ENCODE measurements at regions not wholly inside any gene's neighbourhood (a gene's known extent, or its start where the extent isn't known, plus 50 kb on each side); places are given as distances from the start of the nearest gene placed in this dataset.
A peak's percentile ranks its signal among the peaks of the same experiment; 100 is the strongest.
"Not testable (repeated sequence)": the region's sequence is repeated elsewhere in the genome, so short reads cannot be mapped to it uniquely, and the experiment has no call there.

- 76 to 78% methylated on average over 3 of the region's 3 CpGs for WGBS, 2 donors
- H3K4me1 ChIP-seq (ENCODE audit: control insufficient read depth in 2 of 2, insufficient read depth in 2 of 2, low read length in 1 of 2) = no peaks in the 10 kb centered on the region
- H3K27ac ChIP-seq (ENCODE audit: low read depth in 2 of 2, low read length in 1 of 2) = no peak overlapping the region
- no peak overlapping the region for H3K4me3 ChIP-seq (ENCODE audit: low read depth in 1 of 2, low read length in 2 of 2)
- peaks cover 0 to 5% of the 10 kb centered on the region in 2 donors for H3K27me3 ChIP-seq (ENCODE audit: control insufficient read depth in 1 of 2, insufficient read depth in 2 of 2, low read length in 2 of 2)
- no peaks in the 10 kb centered on the region for H3K36me3 ChIP-seq (ENCODE audit: control insufficient read depth in 2 of 2, insufficient read depth in 2 of 2, low read length in 1 of 2)
- no peaks in the 10 kb centered on the region for H3K9me3 ChIP-seq (ENCODE audit: control insufficient read depth in 2 of 2, insufficient read depth in 1 of 2, low read depth in 1 of 2, low read length in 1 of 2)
These were observed 78.9 kb upstream of the DGKG start for GRCh38 chr3:186440891-186441290.

- Histone ChIP-seq H3K36me3 (ENCODE audit: control insufficient read depth in 2 of 2, insufficient read depth in 2 of 2, low read length in 1 of 2) (no peaks in the 10 kb centered on the region), H3K27ac (ENCODE audit: low read depth in 2 of 2, low read length in 1 of 2) (no peak overlapping the region), H3K9me3 (ENCODE audit: control insufficient read depth in 2 of 2, insufficient read depth in 1 of 2, low read depth in 1 of 2, low read length in 1 of 2) (no peaks in the 10 kb centered on the region), H3K4me3 (ENCODE audit: low read depth in 1 of 2, low read length in 2 of 2) (no peak overlapping the region), H3K4me1 (ENCODE audit: control insufficient read depth in 2 of 2, insufficient read depth in 2 of 2, low read length in 1 of 2) (no peaks in the 10 kb centered on the region), H3K27me3 (ENCODE audit: control insufficient read depth in 1 of 2, insufficient read depth in 2 of 2, low read length in 2 of 2) (peaks cover 0 to 5% of the 10 kb centered on the region in 2 donors)
- WGBS, 2 donors = 77 to 85% methylated on average over 6 of the region's 6 CpGs
These were observed 77.7 kb upstream of the DGKG start for GRCh38 chr3:186439725-186440124.

- H3K4me3 ChIP-seq (ENCODE audit: low read depth in 1 of 2, low read length in 2 of 2); H3K36me3 ChIP-seq (ENCODE audit: control insufficient read depth in 2 of 2, insufficient read depth in 2 of 2, low read length in 1 of 2); H3K9me3 ChIP-seq (ENCODE audit: control insufficient read depth in 2 of 2, insufficient read depth in 1 of 2, low read depth in 1 of 2, low read length in 1 of 2); H3K27me3 ChIP-seq (ENCODE audit: control insufficient read depth in 1 of 2, insufficient read depth in 2 of 2, low read length in 2 of 2); H3K4me1 ChIP-seq (ENCODE audit: control insufficient read depth in 2 of 2, insufficient read depth in 2 of 2, low read length in 1 of 2); H3K27ac ChIP-seq (ENCODE audit: low read depth in 2 of 2, low read length in 1 of 2): not testable (repeated sequence)
- 95% methylated on average over 30 of the region's 30 CpGs for WGBS, 2 donors
These were observed 73.3 kb upstream of the DGKG start for GRCh38 chr3:186435332-186435731.

- no peaks in the 10 kb centered on the region for H3K36me3 ChIP-seq (ENCODE audit: control insufficient read depth in 2 of 2, insufficient read depth in 2 of 2, low read length in 1 of 2)
- H3K4me3 ChIP-seq (ENCODE audit: low read depth in 1 of 2, low read length in 2 of 2) = no peak overlapping the region
- H3K9me3 ChIP-seq (ENCODE audit: control insufficient read depth in 2 of 2, insufficient read depth in 1 of 2, low read depth in 1 of 2, low read length in 1 of 2) = no peaks in the 10 kb centered on the region
- no peaks in the 10 kb centered on the region for H3K27me3 ChIP-seq (ENCODE audit: control insufficient read depth in 1 of 2, insufficient read depth in 2 of 2, low read length in 2 of 2)
- no peaks in the 10 kb centered on the region for H3K4me1 ChIP-seq (ENCODE audit: control insufficient read depth in 2 of 2, insufficient read depth in 2 of 2, low read length in 1 of 2)
- no peak overlapping the region for H3K27ac ChIP-seq (ENCODE audit: low read depth in 2 of 2, low read length in 1 of 2)
- 85 to 88% methylated on average over 6 of the region's 6 CpGs for WGBS, 2 donors
These were observed 71.1 kb upstream of the DGKG start for GRCh38 chr3:186432944-186433732.

- Histone ChIP-seq H3K36me3 (ENCODE audit: control insufficient read depth in 2 of 2, insufficient read depth in 2 of 2, low read length in 1 of 2) (no peaks in the 10 kb centered on the region), H3K27me3 (ENCODE audit: control insufficient read depth in 1 of 2, insufficient read depth in 2 of 2, low read length in 2 of 2) (no peaks in the 10 kb centered on the region)
- 51 to 60% methylated on average over 4 of the region's 4 CpGs for WGBS, 2 donors
These were observed 70.2 kb upstream of the DGKG start for GRCh38 chr3:186432189-186432588.

GRCh38 chr3:186427627-186428281 lies 65.7 kb upstream of the DGKG start:
- Histone ChIP-seq H3K4me1 (ENCODE audit: control insufficient read depth in 2 of 2, insufficient read depth in 2 of 2, low read length in 1 of 2) (peaks cover 0 to 3% of the 10 kb centered on the region in 2 donors), H3K27me3 (ENCODE audit: control insufficient read depth in 1 of 2, insufficient read depth in 2 of 2, low read length in 2 of 2) (no peaks in the 10 kb centered on the region), H3K9me3 (ENCODE audit: control insufficient read depth in 2 of 2, insufficient read depth in 1 of 2, low read depth in 1 of 2, low read length in 1 of 2) (no peaks in the 10 kb centered on the region), H3K27ac (ENCODE audit: low read depth in 2 of 2, low read length in 1 of 2) (no peak overlapping the region), H3K36me3 (ENCODE audit: control insufficient read depth in 2 of 2, insufficient read depth in 2 of 2, low read length in 1 of 2) (no peaks in the 10 kb centered on the region), H3K4me3 (ENCODE audit: low read depth in 1 of 2, low read length in 2 of 2) (no peak overlapping the region)
- WGBS, 2 donors = 69 to 71% methylated on average over 10 of the region's 10 CpGs

More at GRCh38 chr3:186432189-186432588, 70.2 kb upstream of the DGKG start:
- Histone ChIP-seq H3K27ac (ENCODE audit: low read depth in 2 of 2, low read length in 1 of 2) (no peak overlapping the region), H3K9me3 (ENCODE audit: control insufficient read depth in 2 of 2, insufficient read depth in 1 of 2, low read depth in 1 of 2, low read length in 1 of 2) (no peaks in the 10 kb centered on the region), H3K4me1 (ENCODE audit: control insufficient read depth in 2 of 2, insufficient read depth in 2 of 2, low read length in 1 of 2) (no peaks in the 10 kb centered on the region), H3K4me3 (ENCODE audit: low read depth in 1 of 2, low read length in 2 of 2) (no peak overlapping the region)

GRCh38 chr3:186425788-186426730 lies 64.0 kb upstream of the DGKG start:
- Histone ChIP-seq H3K36me3 (ENCODE audit: control insufficient read depth in 2 of 2, insufficient read depth in 2 of 2, low read length in 1 of 2) (no peaks in the 10 kb centered on the region), H3K27ac (ENCODE audit: low read depth in 2 of 2, low read length in 1 of 2) (peak overlapping the region; percentile 34 to 56), H3K4me3 (ENCODE audit: low read depth in 1 of 2, low read length in 2 of 2) (no peak overlapping the region), H3K9me3 (ENCODE audit: control insufficient read depth in 2 of 2, insufficient read depth in 1 of 2, low read depth in 1 of 2, low read length in 1 of 2) (no peaks in the 10 kb centered on the region), H3K27me3 (ENCODE audit: control insufficient read depth in 1 of 2, insufficient read depth in 2 of 2, low read length in 2 of 2) (no peaks in the 10 kb centered on the region), H3K4me1 (ENCODE audit: control insufficient read depth in 2 of 2, insufficient read depth in 2 of 2, low read length in 1 of 2) (peaks cover 0 to 3% of the 10 kb centered on the region in 2 donors)
- WGBS, 2 donors = 40 to 54% methylated on average over 10 of the region's 10 CpGs

- H3K4me3 ChIP-seq (ENCODE audit: low read depth in 1 of 2, low read length in 2 of 2) = no peak overlapping the region
- no peaks in the 10 kb centered on the region for H3K36me3 ChIP-seq (ENCODE audit: control insufficient read depth in 2 of 2, insufficient read depth in 2 of 2, low read length in 1 of 2)
- H3K4me1 ChIP-seq (ENCODE audit: control insufficient read depth in 2 of 2, insufficient read depth in 2 of 2, low read length in 1 of 2) = peaks cover 0 to 3% of the 10 kb centered on the region in 2 donors
- H3K27me3 ChIP-seq (ENCODE audit: control insufficient read depth in 1 of 2, insufficient read depth in 2 of 2, low read length in 2 of 2) = no peaks in the 10 kb centered on the region
- H3K27ac ChIP-seq (ENCODE audit: low read depth in 2 of 2, low read length in 1 of 2) = no peak overlapping the region
- H3K9me3 ChIP-seq (ENCODE audit: control insufficient read depth in 2 of 2, insufficient read depth in 1 of 2, low read depth in 1 of 2, low read length in 1 of 2) = peaks cover 0 to 2% of the 10 kb centered on the region in 2 donors
These were observed 59.9 kb upstream of the DGKG start for GRCh38 chr3:186421946-186422345.

- WGBS, 2 donors = 47 to 73% methylated on average over 6 of the region's 6 CpGs
- no peak overlapping the region for H3K27ac ChIP-seq (ENCODE audit: low read depth in 2 of 2, low read length in 1 of 2)
- H3K4me3 ChIP-seq (ENCODE audit: low read depth in 1 of 2, low read length in 2 of 2) = no peak overlapping the region
- H3K36me3 ChIP-seq (ENCODE audit: control insufficient read depth in 2 of 2, insufficient read depth in 2 of 2, low read length in 1 of 2) = no peaks in the 10 kb centered on the region
- peaks cover 0 to 2% of the 10 kb centered on the region in 2 donors for H3K9me3 ChIP-seq (ENCODE audit: control insufficient read depth in 2 of 2, insufficient read depth in 1 of 2, low read depth in 1 of 2, low read length in 1 of 2)
- peaks cover 0 to 5% of the 10 kb centered on the region in 2 donors for H3K4me1 ChIP-seq (ENCODE audit: control insufficient read depth in 2 of 2, insufficient read depth in 2 of 2, low read length in 1 of 2)
- H3K27me3 ChIP-seq (ENCODE audit: control insufficient read depth in 1 of 2, insufficient read depth in 2 of 2, low read length in 2 of 2) = no peaks in the 10 kb centered on the region
These were observed 56.7 kb upstream of the DGKG start for GRCh38 chr3:186418671-186419145.
